HS-5 (cell line): ENCODE measurements at regions not wholly inside any gene's neighbourhood (a gene's known extent, or its start where the extent isn't known, plus 50 kb on each side); places are given as distances from the start of the nearest gene placed in this dataset.

Experiments
- DNase-seq: peaks from one replicate; pipeline ENCODE4 v3.0.0-alpha.2; 2012; ENCODE audit warnings: low read depth

DNA sequence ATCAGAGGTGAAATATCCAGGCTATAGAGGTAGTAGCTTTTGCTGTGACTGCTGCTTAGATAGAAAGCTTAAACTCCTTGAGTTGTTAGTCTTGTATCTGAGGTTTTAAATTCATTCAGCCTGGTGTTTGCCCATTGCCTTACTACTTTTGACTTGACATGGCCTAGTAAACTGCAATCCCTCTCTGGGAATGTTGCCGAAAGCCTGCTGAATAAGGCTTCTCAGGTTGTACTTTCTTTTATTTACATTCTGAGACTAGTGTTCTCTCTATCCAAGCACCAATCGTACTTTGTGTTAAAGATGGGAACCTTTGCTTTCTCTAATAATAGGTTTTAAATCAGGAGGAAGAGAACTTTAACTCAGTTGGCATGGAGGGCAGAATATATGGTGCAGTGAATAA lies 357.6 kb upstream of the CWC22 start:
- DNase-seq = no peak

DNA sequence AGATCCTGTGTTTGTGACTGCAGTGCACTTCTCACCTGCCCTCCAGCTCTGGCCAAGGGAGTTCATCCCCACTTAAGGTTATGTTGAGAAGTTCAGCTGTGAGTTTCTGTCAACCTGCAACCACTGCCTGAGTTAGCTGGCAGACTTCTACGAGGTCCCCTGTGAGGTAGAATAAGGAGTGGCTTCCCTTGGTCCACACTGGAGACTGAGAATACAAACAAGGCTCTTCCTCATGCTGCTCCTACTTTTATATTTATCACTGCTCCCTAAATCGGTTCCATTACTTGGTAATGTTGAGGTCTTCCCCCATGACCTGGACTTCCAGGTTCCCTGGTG lies 353.2 kb upstream of the CWC22 start:
- DNase-seq = no peak

- DNase-seq = no peak
These were observed 352.6 kb upstream of the CWC22 start for GRCh38 chr2:180359522-180360282.

DNA sequence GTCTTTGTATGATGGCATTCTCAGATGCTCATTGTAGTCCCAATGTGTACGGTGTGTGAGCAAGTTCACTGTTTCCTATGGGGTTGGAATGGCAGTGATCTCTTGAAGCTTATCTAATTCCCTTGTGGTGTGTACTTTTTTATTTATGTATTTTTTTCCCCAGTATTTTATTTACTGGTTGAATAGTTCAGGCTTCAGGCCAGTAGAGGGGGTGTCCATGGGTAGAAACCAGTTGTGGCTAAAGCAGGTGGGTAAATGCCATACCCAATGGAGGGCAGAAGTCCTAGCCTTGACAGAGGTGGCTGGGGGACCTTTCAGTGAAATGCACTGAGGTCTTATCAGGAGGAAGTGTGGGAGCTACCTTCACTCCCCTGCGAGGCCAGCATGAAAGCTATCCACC lies 351.4 kb upstream of the CWC22 start:
- DNase-seq = no peak

GRCh38 chr2:180356676-180357075 lies 349.6 kb upstream of the CWC22 start:
- DNase-seq = no peak

DNA sequence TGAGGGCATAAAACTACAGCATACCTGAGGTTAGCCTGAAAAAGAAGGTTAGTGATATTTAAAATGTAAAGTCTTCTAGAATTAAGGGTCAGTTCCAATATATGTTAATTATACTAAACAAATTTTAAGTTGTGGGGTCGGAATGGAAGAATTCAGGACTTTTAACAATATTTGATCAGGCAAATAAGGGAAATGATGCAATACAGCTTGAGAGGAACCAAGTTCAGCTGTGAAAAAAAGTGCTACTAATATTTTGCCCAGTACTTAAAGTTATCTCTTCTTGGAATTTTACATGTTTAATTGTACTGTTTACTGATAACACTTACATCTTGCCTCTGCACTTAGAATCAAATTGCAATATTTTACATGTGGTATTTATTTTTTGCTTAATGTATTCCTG lies 345.5 kb upstream of the CWC22 start:
- no peak for DNase-seq

DNA sequence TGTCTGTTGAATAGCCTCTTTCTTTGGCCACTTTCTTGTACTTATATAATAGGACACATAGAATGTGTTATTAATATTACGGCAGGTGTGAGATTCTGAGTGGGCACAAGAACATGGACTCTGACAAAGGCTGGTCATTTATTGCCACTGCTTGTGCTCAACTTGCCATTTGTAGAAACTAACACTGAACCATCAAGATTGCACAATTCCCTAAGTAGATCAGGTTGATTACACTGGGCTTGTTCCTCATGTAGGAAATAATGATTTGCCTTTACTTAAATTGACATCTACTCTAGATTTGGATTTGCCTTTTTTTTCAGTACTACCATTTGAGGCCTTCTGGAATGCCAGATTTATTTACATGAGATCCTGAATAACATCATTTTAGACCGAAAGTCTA lies 342.7 kb upstream of the CWC22 start:
- DNase-seq = no peak

GRCh38 chr2:180343528-180344345 lies 336.6 kb upstream of the CWC22 start:
- no peak for DNase-seq

DNA sequence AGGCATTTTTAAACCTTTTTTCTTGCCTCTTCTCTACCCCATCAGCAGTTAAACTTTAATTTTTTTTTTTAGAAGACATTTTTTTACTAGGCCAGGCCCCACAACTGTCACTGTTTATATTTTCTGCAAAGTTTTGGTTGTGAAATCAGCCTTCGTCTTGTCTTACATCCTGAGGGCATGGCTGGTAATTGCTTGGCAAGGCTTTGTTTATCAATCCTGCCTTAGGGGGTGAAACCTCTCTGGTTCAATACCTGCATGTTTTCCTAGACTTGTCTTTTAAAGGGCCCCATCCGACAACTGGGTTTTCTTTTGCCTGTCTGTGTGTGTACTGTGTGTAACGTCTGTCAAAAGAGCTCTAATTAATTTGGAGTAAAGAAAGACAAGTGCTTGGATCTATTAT lies 330.0 kb upstream of the CWC22 start:
- no peak for DNase-seq

DNA sequence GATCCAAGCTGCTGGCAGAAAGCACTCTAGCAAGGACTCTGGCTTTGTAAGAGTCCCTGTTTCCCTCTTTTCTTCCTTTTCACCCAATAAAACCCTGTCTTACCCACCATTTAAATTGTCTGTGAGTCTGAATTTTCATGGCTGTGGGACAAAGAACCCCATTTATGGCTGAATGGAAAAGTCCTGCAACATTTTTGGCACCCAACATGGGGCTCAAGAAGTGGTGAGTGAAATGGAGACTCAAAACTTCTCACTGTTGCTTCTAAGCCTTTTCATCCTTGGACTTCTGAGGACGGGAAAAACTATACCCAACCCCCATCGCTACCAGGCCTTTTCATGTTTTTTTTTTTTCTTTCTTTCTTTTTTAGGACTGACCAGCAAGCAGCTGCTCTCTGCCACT lies 329.5 kb upstream of the CWC22 start:
- no peak for DNase-seq

GRCh38 chr2:180334514-180334913 lies 327.4 kb upstream of the CWC22 start:
- DNase-seq = no peak

DNA sequence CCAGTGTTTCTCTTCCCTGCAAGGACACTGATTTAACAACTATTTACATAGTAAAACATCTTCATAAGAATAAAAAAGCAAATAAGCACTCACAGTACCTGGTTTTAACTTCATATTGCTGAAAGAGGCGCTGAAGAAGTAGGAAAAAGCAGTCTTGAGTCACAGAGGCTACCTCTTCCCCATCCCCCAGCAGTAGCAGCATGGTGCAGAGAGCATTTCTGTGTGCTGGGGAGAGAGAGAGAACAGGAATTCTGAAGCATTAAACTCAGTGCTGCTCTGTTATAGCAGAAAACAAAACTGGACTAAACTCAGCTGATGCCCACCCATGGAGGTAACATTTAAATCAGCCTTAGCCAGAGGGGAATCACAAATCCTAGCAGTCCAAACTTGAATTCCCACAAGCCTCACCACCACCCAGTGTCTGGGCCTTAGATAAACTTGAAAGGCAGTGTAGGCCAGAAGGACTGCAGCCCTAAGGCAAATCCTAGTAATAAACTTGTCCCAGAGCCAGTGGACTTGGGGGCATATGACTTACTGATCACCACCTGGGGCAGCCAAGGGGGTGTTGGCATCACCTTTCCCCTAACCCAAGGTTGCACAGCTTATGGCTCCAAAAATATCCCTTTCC lies 321.8 kb upstream of the CWC22 start:
- no peak for DNase-seq

DNA sequence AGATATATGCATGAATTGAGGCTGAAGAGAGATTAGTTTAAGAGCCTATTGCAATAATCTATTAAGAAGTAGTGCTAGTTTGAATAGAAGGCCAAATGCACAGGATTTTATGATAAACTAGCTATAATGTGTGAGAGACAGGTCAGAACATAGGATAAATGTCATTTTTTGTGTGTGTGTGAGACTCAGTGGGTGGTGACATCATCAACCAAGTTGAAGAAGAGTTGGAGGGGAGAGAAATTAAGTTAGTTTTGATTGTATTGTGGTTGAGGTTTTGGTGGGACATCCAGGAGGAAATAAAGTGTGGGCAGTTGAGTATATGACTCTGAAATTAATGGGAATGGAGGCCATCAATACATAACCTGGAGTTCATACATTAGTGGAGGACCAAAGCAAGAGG lies 320.1 kb upstream of the CWC22 start:
- DNase-seq = no peak

GRCh38 chr2:180325416-180326120 lies 318.5 kb upstream of the CWC22 start:
- DNase-seq = no peak

DNA sequence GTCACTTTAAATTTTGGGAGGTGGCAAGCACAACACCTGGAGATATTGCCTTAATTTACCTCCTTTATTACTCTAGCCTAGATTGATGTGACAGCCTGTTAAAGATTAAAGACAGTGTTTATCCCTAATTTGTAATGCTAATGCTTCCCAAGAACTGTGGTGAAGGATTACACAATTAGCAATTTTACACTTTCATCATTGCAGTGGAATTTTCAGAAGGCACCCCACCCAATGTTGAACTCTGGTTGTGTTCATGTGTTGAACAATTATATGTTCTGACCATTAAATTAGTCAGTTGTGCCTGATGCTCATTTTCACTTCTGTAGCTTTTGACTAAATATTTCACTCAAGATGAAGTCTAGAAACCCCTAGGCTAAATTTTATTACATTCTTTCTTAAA lies 317.1 kb upstream of the CWC22 start:
- DNase-seq = no peak

GRCh38 chr2:180322781-180323180 lies 315.7 kb upstream of the CWC22 start:
- no peak for DNase-seq

DNA sequence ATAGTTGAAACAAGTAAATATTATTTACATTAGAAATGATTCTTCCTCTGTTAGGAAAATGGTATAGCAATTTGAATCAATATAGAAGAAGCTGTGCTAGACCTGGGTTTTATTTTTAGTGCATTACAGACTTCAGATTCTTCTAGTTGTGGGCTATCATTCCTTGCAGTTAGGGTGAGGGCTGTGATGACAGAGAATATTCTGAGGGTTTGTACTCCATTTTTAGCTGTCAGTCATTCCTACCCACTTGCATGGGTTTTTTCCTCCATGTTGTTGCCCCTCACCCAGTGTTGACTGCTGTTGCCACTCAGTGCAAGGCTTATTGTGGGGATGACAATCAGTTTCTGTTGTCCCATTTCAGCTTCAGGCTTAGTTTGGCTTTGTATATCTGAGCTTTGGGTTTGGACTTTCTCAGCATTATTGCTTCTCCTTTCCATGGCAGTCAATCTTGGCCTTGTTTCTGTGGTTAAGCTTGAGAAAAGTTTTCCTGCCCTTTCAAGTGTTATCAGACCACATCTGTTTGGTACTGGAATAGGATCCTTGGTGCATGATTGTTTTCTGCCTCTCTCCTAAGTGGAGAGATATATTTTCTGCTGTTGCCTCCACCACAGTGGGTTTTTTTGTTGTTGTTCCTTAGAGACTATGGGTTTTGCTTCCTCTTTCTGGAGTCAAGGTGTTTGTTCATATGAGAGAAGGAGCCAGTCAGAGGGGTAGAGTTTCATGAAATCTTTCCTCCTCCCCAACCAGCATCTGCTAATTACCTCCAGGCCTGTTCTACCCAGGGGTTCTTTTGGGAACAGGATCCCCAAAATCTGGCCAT lies 312.7 kb upstream of the CWC22 start:
- no peak for DNase-seq

GRCh38 chr2:180314086-180314485 lies 307.0 kb upstream of the CWC22 start:
- no peak for DNase-seq

- no peak for DNase-seq
These were observed 305.4 kb upstream of the CWC22 start for GRCh38 chr2:180312542-180312941.

DNA sequence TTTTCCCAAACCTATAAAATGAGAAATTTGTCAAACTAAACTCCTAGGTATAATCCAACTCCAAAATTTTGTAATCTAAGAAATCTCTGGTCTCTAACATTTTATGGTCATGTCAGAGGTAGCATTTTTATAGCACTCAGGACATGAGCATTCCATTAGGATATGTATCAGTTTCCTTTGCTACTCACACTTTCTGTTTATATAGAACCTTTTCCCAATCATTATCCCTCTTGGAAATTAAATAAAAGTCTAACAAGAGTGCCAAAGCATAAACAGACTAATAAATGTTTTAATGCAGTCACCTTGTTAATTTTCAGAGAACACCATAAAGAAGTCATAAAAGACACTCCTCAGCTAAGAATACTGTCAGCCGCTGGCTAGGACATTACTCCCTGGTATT lies 300.0 kb upstream of the CWC22 start:
- DNase-seq = no peak

DNA sequence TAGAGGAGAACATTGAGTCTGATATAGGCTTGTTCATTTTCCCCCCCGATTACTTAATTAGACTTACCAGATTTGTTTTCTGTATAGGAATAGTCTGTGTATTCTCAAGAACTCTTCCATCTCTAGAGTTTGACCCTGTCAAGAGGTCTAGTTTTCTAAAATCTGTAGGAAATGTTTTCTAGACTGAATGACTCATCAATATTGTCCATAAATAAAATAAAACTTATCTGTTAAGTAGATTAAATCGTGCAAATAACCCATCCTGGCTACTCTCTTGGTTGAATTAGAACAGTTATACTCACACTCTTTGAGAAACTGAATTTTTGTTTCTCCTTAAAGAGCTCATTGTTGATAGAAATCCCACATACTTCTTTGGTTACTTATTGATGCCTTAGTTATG lies 299.2 kb upstream of the CWC22 start:
- no peak for DNase-seq
